Brain microvascular endothelial cell (primary cell): ENCODE measurements at regions not wholly inside any gene's neighbourhood (a gene's known extent, or its start where the extent isn't known, plus 50 kb on each side); places are given as distances from the start of the nearest gene placed in this dataset.
A peak's percentile ranks its signal among the peaks of the same experiment; 100 is the strongest.

ENCODE experiments used
- DNase-seq: peaks from one replicate; pipeline ENCODE4 v3.0.0-alpha.2; 2020
- H3K27ac ChIP-seq: fragments of 250-450 bp; sonication (Bioruptor Pico); 2 replicates; pipeline ENCODE4 v1.5.1; 2020; ENCODE audit warnings: mild to moderate bottlenecking, moderate library complexity
- H3K27me3 ChIP-seq: fragments of 250-450 bp; sonication (Bioruptor Pico); replicated peaks from 2 replicates; pipeline ENCODE4 v1.5.1; 2020; ENCODE audit warnings: mild to moderate bottlenecking
- H3K36me3 ChIP-seq: fragments of 250-450 bp; sonication (Bioruptor Pico); replicated peaks from 2 replicates; pipeline ENCODE4 v1.5.1; 2020; ENCODE audit warnings: mild to moderate bottlenecking
- H3K4me3 ChIP-seq: 2 replicates; pipeline ENCODE4 v1.5.1; 2011; ENCODE audit warnings: low read depth, mild to moderate bottlenecking, control low read depth, low read length, moderate library complexity
- in situ Hi-C: cut with HindIII; loops from 2 replicates; pipeline ENCODE4 v1.10.0; 2017; ENCODE audit warnings: low sequenced_read_pairs, low pct_ligation_motif_present
- TF ChIP-seq, protein P1 (sequence below): IDR thresholded peaks from 2 replicates; pipeline ENCODE4 v1.5.1; 2011; ENCODE audit warnings: low read depth, mild to moderate bottlenecking, moderate library complexity, low read length, control low read depth, inconsistent platforms; ENCODE audit errors: missing control alignments

GRCh38 chr13:40271931-40272775, 394.3 kb downstream of the FOXO1 start:
- TF ChIP-seq, protein P1, sequence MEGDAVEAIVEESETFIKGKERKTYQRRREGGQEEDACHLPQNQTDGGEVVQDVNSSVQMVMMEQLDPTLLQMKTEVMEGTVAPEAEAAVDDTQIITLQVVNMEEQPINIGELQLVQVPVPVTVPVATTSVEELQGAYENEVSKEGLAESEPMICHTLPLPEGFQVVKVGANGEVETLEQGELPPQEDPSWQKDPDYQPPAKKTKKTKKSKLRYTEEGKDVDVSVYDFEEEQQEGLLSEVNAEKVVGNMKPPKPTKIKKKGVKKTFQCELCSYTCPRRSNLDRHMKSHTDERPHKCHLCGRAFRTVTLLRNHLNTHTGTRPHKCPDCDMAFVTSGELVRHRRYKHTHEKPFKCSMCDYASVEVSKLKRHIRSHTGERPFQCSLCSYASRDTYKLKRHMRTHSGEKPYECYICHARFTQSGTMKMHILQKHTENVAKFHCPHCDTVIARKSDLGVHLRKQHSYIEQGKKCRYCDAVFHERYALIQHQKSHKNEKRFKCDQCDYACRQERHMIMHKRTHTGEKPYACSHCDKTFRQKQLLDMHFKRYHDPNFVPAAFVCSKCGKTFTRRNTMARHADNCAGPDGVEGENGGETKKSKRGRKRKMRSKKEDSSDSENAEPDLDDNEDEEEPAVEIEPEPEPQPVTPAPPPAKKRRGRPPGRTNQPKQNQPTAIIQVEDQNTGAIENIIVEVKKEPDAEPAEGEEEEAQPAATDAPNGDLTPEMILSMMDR: no peak
- Histone ChIP-seq H3K4me3 (no peak overlapping the region), H3K27me3 (no peaks in the 10 kb centered on the region), H3K36me3 (no peaks in the 10 kb centered on the region), H3K27ac (peak overlapping the region; percentile 47)
- DNase-seq: peak; percentile 73
- in situ Hi-C loops: no loop called here

DNA sequence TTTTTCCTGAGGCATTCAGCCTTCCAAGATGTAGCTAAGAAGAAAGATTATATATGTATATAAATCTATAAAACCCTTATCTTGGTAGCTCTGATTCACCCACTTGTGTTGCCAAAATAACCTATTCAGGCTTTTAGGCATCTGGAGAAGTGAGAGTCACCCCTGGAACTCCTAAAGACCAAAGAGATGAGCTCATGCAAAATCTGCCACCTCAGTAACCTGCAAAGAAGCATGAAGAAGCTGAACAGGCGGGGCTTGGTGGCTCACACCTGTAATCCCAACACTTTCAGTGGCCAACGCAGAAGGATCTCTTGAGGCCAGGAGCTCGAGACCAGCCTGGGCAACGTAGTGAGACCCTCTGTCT, 393.7 kb downstream of the FOXO1 start:
- TF ChIP-seq, protein P1: no peak
- Histone ChIP-seq H3K27ac (peak overlapping the region; percentile 47), H3K27me3 (no peaks in the 10 kb centered on the region), H3K4me3 (no peak overlapping the region), H3K36me3 (no peaks in the 10 kb centered on the region)
- in situ Hi-C loops: no loop called here
- DNase-seq: peak; percentile 53

GRCh38 chr13:40273253-40274025, 393.0 kb downstream of the FOXO1 start:
- H3K4me3 ChIP-seq: no peak overlapping the region
- H3K27ac ChIP-seq: no peak overlapping the region
- no peaks in the 10 kb centered on the region for H3K36me3 ChIP-seq
- H3K27me3 ChIP-seq: no peaks in the 10 kb centered on the region
- DNase-seq: no peak
- in situ Hi-C loops: no loop called here
- TF ChIP-seq, protein P1: no peak

GRCh38 chr13:40274103-40274502, 392.3 kb downstream of the FOXO1 start:
- in situ Hi-C loops: no loop called here
- Histone ChIP-seq H3K27ac (no peak overlapping the region), H3K36me3 (no peaks in the 10 kb centered on the region), H3K27me3 (no peaks in the 10 kb centered on the region), H3K4me3 (no peak overlapping the region)
- TF ChIP-seq, protein P1: no peak
- no peak for DNase-seq

DNA sequence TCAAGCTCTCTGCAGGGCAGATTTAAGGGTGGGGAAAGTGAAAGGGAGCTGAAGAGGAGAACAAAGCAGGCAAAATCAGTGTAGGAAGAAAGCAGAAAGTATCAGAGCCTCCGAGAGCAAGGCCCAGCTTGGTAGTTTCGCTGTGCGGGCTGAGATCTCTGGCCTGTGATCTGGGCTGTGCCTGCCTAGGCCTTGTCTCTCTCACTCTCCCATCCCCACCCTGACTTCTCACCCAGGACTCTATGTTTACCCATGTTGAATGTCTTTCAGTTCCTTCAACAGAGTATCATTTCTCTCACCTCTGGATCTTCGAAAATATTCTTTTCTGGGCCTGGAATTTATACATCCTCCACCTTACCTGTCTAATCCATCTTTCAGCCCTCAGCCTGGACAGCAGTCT, 391.3 kb downstream of the FOXO1 start:
- Histone ChIP-seq H3K27ac (no peak overlapping the region), H3K4me3 (no peak overlapping the region), H3K27me3 (no peaks in the 10 kb centered on the region), H3K36me3 (no peaks in the 10 kb centered on the region)
- in situ Hi-C loops: no loop called here
- TF ChIP-seq, protein P1: no peak
- DNase-seq: no peak
